Mucosa of rectum (tissue), 2 donors: ENCODE measurements at regions not wholly inside any gene's neighbourhood (a gene's known extent, or its start where the extent isn't known, plus 50 kb on each side); places are given as distances from the start of the nearest gene placed in this dataset.

Experiments used
- H3K27ac ChIP-seq, 2 donors: one replicate each; pipeline ENCODE4 v1.7.0; 2013; ENCODE audit warnings: inconsistent platforms in 2 of 2, low read depth in 2 of 2, low read length in 2 of 2
- H3K27me3 ChIP-seq, 2 donors: one replicate each; pipeline ENCODE4 v1.7.0; 2013; ENCODE audit warnings: low read length in 2 of 2; ENCODE audit not compliant: control insufficient read depth in 2 of 2, insufficient read depth in 2 of 2
- H3K36me3 ChIP-seq, 2 donors: one replicate each; pipeline ENCODE4 v1.7.0; 2013; ENCODE audit warnings: low read length in 2 of 2; ENCODE audit not compliant: control insufficient read depth in 2 of 2, insufficient read depth in 2 of 2
- H3K4me1 ChIP-seq, 2 donors: one replicate each; pipeline ENCODE4 v1.7.0; 2013; ENCODE audit warnings: low read length in 2 of 2, mild to moderate bottlenecking in 1 of 2; ENCODE audit not compliant: control insufficient read depth in 2 of 2, insufficient read depth in 2 of 2
- H3K4me3 ChIP-seq, 2 donors: one replicate each; pipeline ENCODE4 v1.7.0; 2013; ENCODE audit warnings: low read length in 2 of 2
- H3K9ac ChIP-seq, 2 donors: one replicate each; pipeline ENCODE4 v1.7.0; 2013; ENCODE audit warnings: low read length in 2 of 2, low read depth in 1 of 2, mild to moderate bottlenecking in 1 of 2
- H3K9me3 ChIP-seq, 2 donors: one replicate each; pipeline ENCODE4 v1.7.0; 2013; ENCODE audit warnings: low read length in 2 of 2; ENCODE audit not compliant: control insufficient read depth in 2 of 2
- donor health status: healthy.
- donor health status: Normal muscosa, but diverticular disease.

DNA sequence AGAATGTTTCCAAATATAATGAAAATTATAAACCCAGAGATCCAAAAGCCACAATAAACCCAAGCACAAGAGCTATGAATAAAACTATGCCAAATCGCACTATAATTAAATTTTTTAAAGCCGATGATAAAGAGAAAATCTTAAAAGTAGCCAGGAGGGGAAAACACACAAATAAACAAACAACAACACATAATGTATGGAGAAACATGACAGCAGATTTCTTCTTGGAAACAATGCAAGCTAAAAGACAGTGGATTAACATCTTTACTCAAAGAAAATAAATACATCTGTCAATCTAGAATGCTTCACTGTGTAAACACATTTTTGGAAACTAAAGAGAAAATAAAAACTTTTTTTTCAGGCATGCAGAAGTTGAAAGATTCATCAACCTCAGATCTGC, 53.0 kb upstream of the SMOX start:
- Histone ChIP-seq H3K4me3 (no peak overlapping the region), H3K9ac (no peak overlapping the region), H3K9me3 (no peaks in the 10 kb centered on the region), H3K27ac (no peak overlapping the region), H3K27me3 (no peaks in the 10 kb centered on the region), H3K36me3 (no peaks in the 10 kb centered on the region), H3K4me1 (peaks cover 0 to 3% of the 10 kb centered on the region in 2 donors)

DNA sequence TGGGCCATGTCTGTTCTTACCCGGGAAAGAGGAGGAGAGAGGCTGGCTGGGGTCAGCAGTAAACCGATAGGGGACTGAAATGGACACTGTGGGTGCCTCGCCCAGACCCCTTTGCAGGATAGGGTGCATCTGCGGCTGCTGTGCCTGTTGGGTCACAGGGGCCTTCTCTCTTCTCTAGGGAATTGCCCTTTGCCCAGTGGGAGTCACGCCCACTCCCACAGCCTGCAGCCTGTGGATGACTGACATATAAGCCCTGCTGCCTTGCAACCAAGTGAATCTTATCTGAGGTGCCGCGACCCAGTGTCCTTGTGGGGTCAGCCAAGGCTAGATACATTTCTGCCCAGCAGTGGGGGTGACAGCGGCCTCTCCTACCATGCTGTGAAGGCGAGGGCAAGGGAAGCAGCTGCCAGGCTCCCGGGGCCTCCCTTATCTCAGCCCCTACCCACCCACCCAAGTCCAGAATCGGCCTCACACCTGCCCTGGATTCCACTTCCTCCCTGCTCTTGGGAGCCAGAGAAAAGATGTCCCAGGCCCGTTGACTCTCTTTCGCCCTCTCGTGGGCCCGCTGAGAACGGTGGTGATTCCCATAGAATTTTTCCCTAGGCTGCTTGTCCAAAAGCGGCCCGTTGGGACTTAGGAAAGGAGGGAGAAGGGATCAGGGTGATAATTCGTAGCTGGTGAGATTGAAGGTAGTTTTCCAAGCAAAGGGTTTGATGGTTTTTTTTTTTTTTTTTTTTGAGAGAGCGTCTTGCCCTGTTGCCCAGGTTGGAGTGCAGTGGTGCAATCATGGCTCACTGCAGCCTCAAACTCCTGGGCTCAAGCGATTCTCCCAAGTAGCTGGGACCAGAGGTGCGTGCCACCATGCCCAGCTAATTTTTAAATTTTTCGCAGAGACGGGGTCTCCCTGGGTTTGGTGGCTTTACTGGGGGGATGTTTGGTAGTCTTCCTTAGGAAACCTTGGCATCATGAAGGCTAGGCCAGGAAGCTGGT, 56.8 kb upstream of the SMOX start:
- H3K27ac ChIP-seq, result no peak overlapping the region

DNA sequence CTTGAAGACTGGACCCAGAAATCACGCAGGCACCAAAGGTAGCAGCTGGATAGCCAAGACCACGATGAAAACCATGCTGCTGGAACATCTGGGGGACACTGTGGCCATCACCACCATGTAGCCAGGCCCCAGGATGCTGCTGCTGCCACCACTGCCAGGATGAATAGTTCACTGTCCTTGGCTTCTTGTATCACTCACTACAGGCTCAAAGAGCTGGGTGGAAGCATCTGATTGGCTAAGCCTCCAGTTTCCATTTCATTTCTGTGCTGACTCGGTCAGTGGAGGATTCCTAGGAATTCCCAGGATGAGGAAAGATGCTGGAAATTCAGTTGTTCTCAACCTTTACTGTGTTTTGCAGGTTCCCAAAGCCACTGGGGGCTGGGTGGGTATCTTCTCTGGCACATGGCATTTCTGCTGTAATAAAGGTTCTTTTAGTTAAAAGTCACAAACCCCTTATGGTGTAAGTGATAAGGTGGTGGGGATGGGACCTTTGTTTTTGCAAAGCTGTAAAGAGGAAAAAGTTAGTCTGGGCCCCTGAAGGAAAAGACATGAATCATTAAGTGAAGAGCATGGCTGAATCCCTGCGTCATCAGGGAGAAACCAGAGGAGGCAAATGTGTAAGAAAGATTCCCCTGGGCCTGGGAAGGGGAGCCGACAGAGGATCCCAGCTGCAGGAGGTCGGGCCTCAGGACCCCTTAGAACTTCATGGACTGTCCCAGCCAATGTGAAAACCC, 57.7 kb upstream of the SMOX start:
- no peaks in the 10 kb centered on the region for H3K27me3 ChIP-seq
- no peak overlapping the region for H3K4me3 ChIP-seq
- no peaks in the 10 kb centered on the region for H3K9me3 ChIP-seq
- H3K27ac ChIP-seq, result no peak overlapping the region
- no peak overlapping the region for H3K9ac ChIP-seq
- H3K4me1 ChIP-seq, result peaks cover 0 to 3% of the 10 kb centered on the region in 2 donors
- H3K36me3 ChIP-seq, result no peaks in the 10 kb centered on the region

More for the DNA sequence above, 56.8 kb upstream of the SMOX start:
- Histone ChIP-seq H3K4me3 (no peak overlapping the region), H3K36me3 (no peaks in the 10 kb centered on the region), H3K9ac (no peak overlapping the region), H3K4me1 (peaks cover 0 to 3% of the 10 kb centered on the region in 2 donors), H3K27me3 (no peaks in the 10 kb centered on the region), H3K9me3 (no peaks in the 10 kb centered on the region)

DNA sequence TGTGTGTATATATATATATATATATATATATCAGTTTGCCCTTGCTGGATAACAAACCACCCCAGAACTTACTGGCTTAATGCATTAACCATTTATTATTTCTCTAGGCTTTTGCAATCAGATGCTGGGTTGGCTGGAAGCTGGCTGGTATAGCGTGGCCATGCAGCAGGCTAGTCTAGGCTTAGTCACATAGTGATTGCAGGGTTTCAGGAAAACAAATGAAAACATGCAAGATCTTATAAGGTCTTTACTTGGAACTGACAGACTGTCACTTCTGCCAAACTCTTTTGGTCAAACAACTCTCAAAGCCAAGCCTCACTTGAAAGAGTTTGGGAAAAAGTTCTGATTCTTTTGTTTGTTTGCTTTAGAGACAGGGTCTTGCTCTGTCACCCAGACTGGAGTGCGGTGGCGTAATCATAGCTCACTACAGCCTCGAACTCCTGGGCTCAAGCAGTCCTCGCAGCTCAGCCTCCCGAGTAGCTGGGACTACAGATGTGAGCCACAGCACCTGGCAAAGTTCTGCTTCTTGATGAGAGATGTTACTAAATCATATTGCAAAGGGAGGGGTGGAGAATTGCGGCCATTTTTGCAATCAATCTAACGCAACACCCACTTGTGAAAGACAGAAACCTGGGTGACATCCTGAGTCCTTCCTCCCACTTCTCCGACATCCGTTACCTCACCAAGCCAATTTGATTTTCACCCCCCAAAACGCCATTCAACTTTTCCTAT, 58.7 kb upstream of the SMOX start:
- Histone ChIP-seq H3K27ac (no peak overlapping the region), H3K36me3 (no peaks in the 10 kb centered on the region), H3K4me1 (peaks cover 7 to 8% of the 10 kb centered on the region in 2 donors), H3K4me3 (no peak overlapping the region), H3K27me3 (no peaks in the 10 kb centered on the region), H3K9me3 (no peaks in the 10 kb centered on the region), H3K9ac (no peak overlapping the region)

DNA sequence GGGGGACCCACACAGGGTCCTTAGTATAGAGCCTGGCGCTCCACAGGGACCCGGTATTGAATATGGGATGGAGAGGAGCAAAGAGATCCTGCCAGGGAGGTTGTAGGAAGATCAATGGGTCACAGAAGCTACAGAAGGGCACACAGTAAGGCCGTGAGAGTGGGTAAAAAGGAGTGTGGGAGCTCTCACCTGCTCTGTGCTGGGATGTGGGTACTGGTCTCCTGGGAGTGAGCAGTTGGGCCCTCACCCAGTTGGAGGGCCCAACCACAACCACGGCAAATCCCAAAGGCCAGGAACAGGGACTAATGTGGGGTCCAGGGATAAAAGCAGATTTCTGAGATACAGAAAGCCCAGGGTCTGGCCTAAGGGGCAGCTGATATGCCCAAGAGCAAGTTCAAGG, 59.9 kb upstream of the SMOX start:
- no peak overlapping the region for H3K27ac ChIP-seq
- H3K4me3 ChIP-seq, result no peak overlapping the region
- no peak overlapping the region for H3K9ac ChIP-seq
- H3K9me3 ChIP-seq, result no peaks in the 10 kb centered on the region
- peaks cover 7 to 10% of the 10 kb centered on the region in 2 donors for H3K4me1 ChIP-seq
- no peaks in the 10 kb centered on the region for H3K27me3 ChIP-seq
- H3K36me3 ChIP-seq, result no peaks in the 10 kb centered on the region

DNA sequence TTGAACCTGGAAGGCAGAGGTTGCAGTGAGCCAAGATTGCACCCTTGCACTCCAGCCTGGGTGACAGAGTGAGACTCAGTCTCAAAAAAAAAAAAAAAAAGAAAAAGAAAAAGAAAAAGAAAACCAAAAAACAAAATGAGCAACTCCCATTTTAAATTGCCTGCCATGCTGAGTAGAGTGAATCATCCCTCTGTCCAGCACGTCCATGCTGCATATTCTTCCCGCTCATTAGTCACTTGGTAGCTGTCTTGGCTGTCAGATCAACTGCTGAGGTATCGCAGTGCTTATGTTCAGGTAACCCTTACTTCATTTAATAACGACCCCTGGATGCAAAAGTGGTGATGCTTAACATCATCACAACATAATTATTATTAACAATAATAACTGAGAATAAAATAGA, 60.7 kb upstream of the SMOX start:
- H3K27me3 ChIP-seq, result no peaks in the 10 kb centered on the region
- no peak overlapping the region for H3K27ac ChIP-seq
- H3K36me3 ChIP-seq, result no peaks in the 10 kb centered on the region
- H3K4me1 ChIP-seq, result peaks cover 7 to 10% of the 10 kb centered on the region in 2 donors
- no peak overlapping the region for H3K9ac ChIP-seq
- H3K4me3 ChIP-seq, result no peak overlapping the region
- no peaks in the 10 kb centered on the region for H3K9me3 ChIP-seq

DNA sequence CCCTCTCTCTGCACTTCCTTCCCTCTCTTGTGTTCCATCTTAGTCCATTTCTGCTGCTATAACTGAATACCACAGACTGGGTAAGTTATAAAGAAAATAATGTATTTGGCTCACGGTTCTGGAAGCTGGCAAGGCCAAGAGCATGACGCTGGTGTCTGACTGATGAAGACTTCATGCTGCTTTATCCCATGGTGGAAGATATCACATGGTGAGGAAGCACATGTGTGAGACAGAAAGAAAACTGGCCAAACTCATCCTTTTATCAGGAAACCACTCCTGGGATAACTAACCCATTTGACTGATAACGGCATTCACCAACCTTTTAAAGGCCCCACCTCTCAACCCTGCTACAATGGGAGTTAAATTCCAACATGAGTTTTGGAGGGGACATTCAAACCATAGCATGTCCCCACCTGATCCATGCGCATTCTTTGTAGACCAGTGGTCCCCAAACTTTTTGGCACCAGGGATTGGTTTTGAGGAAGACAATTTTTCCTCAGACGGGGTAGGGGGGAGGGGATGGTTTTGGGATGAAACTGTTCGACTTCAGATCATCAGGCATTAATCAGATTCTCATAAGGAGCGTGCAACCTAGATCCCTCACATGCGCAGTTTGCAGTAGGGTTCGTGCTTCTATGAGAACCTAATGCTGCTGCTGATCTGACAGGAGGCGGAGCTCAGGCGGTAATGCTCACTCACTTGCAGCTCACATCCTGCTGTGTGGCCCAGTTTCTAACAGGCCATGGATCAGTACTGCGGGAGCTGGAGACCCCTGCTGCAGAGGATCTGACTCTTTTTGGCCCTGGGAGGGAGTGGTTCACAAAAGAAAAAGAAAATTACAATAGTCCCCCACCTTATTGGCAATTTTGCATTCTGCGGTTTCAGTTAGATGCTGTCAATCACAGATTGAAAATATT, 61.6 kb upstream of the SMOX start:
- Histone ChIP-seq H3K4me3 (no peak overlapping the region), H3K4me1 (peaks cover 7 to 12% of the 10 kb centered on the region in 2 donors), H3K27ac (no peak overlapping the region), H3K9ac (no peak overlapping the region), H3K36me3 (no peaks in the 10 kb centered on the region), H3K9me3 (no peaks in the 10 kb centered on the region), H3K27me3 (no peaks in the 10 kb centered on the region)

DNA sequence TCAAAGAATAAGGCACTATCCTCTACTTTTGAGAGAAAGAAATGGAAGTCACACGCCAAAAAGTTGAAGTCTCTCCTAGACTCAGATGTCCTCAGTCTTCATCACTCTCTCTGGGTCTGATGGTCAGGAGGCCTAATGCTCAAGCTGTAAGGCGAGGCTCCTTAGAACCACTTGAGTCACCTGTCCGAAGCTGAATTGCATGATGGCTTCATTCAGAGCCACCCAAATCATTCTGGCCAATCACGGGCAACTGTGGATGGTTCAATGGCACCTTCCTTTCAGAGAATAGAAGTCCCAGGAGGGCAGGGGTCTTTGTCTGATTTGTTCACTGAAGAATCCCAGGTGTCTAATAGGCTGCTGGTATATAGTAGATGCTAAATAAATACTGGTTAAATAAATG, 63.9 kb upstream of the SMOX start:
- Histone ChIP-seq H3K9ac (no peak overlapping the region), H3K27me3 (no peaks in the 10 kb centered on the region), H3K4me3 (no peak overlapping the region), H3K27ac (no peak overlapping the region), H3K4me1 (peaks cover 4 to 12% of the 10 kb centered on the region in 2 donors), H3K9me3 (no peaks in the 10 kb centered on the region), H3K36me3 (no peaks in the 10 kb centered on the region)

DNA sequence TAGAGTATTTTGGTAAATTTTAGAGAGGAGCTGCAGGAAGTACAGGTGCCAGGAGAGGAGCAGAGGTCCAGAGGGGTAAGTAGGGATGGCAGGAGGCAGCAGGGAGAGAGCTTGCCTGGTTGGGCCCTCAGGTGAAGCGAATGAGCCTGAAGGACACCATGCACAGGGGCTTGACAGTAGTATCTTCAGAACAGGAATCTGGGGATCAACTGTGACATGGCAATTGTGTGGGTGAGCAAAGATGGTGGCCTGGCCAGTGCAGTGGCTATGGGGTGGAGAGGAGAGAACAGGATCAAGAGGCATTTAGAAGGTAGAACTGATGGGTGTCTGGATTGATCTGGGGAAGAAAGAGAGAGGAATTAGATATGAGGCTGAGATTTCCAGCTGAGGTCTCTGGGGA, 64.5 kb upstream of the SMOX start:
- Histone ChIP-seq H3K9me3 (no peaks in the 10 kb centered on the region), H3K4me3 (no peak overlapping the region), H3K4me1 (peaks cover 4 to 12% of the 10 kb centered on the region in 2 donors), H3K36me3 (no peaks in the 10 kb centered on the region), H3K27me3 (no peaks in the 10 kb centered on the region), H3K9ac (no peak overlapping the region), H3K27ac (no peak overlapping the region)
